HepG2 (cell line): ENCODE measurements at regions not wholly inside any gene's neighbourhood (a gene's known extent, or its start where the extent isn't known, plus 50 kb on each side); places are given as distances from the start of the nearest gene placed in this dataset.

Experiments
- BRD4 ChIP-seq: sonication (generic); formaldehyde crosslinking; IDR thresholded peaks from 2 replicates; pipeline ENCODE4 v1.4.0; 2020; ENCODE audit warnings: missing genetic modification reagents
- HNF4A ChIP-seq: sonication (generic); formaldehyde crosslinking; IDR thresholded peaks from 2 replicates; pipeline ENCODE4 v1.4.0; 2020; ENCODE audit warnings: missing genetic modification reagents
- PRDM15 ChIP-seq: sonication (generic); formaldehyde crosslinking; IDR thresholded peaks from 2 replicates; pipeline ENCODE4 v1.4.0; 2020; ENCODE audit warnings: missing genetic modification reagents
- SOX6 ChIP-seq, 2 experiments: fragments of 450-650 bp in 1 of 2; sonication (generic) in 1 of 2; formaldehyde crosslinking in 1 of 2; IDR thresholded peaks; 2 replicates each; pipeline versions ENCODE4 v1.4.0 to v1.6.1; 2017 to 2020; ENCODE audit warnings: antibody characterized with exemption in 1 of 2, mild to moderate bottlenecking in 1 of 2, missing genetic modification reagents in 1 of 2
- SRF ChIP-seq: IDR thresholded peaks from 2 replicates; pipeline ENCODE4 v1.6.1; 2011; ENCODE audit warnings: mild to moderate bottlenecking, low read depth, low read length, moderate library complexity
- ZBTB49 ChIP-seq: sonication (generic); formaldehyde crosslinking; IDR thresholded peaks from 2 replicates; pipeline ENCODE4 v1.4.0; 2020; ENCODE audit warnings: missing genetic modification reagents, borderline replicate concordance
- ZNF512 ChIP-seq: sonication (generic); formaldehyde crosslinking; IDR thresholded peaks from 2 replicates; pipeline ENCODE4 v1.4.0; 2020; ENCODE audit warnings: mild to moderate bottlenecking, missing genetic modification reagents

GRCh38 chr6:147829418-147829817 is 320.9 kb downstream of the SAMD5 start:
- TF ChIP-seq SOX6 (IDR thresholded peaks at IDR 0.05) (no peak), SOX6 (CRISPR knock-in tag; IDR thresholded peaks at IDR 0.05) (no peak), PRDM15 (CRISPR knock-in tag) (no peak), BRD4 (no peak), ZBTB49 (CRISPR knock-in tag) (no peak), HNF4A (CRISPR knock-in tag) (no peak), SRF (no peak), ZNF512 (no peak)
